GM18498 (cell line): ENCODE measurements at regions not wholly inside any gene's neighbourhood (a gene's known extent, or its start where the extent isn't known, plus 50 kb on each side); places are given as distances from the start of the nearest gene placed in this dataset.
"Not testable (repeated sequence)": the region's sequence is repeated elsewhere in the genome, so short reads cannot be mapped to it uniquely, and the experiment has no call there.

Source experiments
- ATAC-seq: cut with Tn5 transposase; IDR thresholded peaks from one replicate; pipeline ENCODE4 v1.9.1; 2021; ENCODE audit warnings: mild to moderate bottlenecking, moderate library complexity; ENCODE audit not compliant: unreplicated experiment

DNA sequence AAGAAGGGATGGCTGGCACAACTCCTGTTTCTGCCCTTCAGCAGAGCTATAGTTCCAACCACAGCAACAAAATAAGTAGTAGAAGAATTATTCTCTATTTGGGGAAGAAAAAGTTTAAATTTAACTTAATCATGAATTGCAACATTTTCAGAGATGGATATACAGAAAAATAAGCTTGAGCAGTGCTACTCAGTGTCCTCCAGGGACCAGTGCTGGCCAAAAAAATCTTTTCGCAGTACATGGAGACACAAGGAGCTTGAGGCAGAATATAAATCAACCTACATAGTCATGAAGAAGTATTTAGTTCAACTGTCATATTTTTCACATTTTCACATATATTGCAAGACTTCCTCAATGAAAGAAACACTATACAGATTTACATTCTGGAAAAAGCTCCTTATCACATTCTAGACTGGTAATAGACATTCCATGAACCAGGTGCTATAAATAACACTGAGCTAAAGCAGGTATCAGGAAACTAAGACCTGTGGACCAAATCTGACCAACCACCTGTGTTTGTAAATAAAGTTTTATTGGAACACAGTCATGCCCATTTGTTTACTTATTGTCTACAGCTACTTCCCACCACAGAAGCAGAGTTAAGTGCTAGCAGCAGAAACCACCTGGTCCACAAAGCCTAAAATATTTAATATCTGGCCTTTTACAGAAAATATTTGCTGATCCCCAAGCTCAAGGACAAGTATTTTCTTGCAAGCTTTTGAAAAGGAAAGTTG lies 101.9 kb downstream of the RGS21 start:
- no peak for ATAC-seq

GRCh38 chr1:192430644-192431043 lies 113.9 kb downstream of the RGS21 start:
- no peak for ATAC-seq

GRCh38 chr1:192435704-192436103 lies 118.9 kb downstream of the RGS21 start:
- ATAC-seq = no peak

- no peak for ATAC-seq
These were observed 119.8 kb downstream of the RGS21 start for GRCh38 chr1:192436441-192437078.

DNA sequence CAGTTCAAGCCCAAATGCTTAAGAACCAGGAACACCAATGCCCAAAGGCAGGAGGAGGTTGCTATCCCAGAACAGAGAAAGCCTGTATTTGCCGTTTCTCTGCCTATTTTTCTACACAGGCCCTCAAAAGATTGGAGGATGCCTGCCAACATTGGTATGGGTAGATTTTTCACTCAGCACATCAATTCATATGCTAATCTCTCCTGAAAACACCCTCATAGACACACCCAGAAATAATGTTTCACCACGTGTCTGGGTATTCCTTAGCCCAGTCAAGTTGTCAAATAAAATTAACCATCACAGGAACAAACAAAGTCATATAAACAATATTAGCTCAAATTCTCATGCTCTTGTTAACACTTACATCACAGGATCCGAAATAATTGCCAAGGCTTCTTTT lies 121.9 kb downstream of the RGS21 start:
- no peak for ATAC-seq

DNA sequence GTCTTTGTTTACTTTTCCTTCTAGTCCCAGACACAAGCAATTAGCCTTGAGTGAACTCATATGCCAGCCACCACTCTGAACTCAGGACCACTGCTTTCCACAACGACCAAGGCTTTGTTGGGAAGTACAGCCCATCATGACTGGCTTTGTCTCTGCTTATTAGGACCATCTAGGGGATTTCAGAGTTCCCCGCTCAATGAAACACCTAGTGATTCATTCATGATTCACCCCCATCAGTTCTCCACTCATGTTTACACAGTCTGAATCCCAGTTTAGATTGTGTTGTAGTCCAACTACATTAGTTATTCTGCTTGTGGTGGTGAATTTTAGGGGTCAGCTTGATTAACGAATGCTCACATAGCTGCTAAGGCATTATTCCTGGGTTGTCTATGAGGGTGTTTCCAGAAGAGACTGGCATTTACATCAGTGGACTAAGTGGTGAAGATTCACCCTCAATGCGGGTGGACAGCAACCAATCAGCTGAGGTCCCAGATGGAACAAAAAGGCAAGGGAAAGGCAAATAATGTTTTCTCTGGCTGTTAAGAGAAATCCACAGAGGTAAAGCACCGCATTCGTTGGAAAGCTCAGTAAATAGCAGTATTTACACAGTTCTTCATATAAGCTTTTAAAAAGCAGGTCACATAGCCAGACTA lies 122.7 kb downstream of the RGS21 start:
- ATAC-seq = no peak

DNA sequence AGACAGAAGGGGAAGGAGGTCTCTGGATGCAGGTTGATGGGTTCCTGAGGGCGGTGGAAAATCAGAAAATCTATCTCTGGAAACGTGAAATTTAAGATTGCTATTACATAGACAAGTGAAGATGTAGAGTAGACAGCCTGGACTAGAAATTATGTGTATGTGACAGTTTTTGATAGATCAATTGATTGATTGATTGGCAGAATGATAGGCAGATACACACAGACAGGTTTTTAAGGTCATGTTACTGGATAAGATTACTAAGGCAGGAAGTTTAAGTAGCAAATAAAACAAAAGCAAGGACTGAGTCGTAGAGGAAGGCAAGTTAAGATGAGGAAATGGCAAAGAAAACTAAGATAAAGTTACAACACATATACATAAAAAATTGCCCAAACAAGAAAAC lies 124.7 kb downstream of the RGS21 start:
- ATAC-seq = no peak

DNA sequence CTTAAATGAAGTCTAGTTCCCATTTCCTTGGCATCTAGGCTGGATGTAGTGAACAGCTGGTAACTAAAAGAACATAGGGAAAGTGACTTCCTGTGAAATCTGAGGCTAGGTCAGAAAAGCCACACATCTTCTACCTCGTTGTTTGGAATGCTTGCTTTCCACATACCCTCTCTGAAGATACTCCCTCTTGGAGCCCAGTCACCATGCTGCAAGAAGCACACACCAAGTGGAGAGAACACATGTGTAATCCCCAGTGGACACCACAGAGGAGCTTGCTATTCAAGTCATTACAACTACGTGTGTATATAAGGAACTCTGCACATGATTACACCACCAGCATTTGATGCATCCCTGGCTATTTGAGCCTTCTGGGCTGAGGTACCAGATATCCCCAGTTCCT lies 125.9 kb downstream of the RGS21 start:
- ATAC-seq = no peak

- no peak for ATAC-seq
These were observed 126.8 kb downstream of the RGS21 start for GRCh38 chr1:192443616-192444015.

GRCh38 chr1:192445241-192445640 lies 128.4 kb downstream of the RGS21 start:
- ATAC-seq = no peak

- ATAC-seq = peak; percentile 66
These were observed 129.2 kb downstream of the RGS21 start for GRCh38 chr1:192445839-192446489.

DNA sequence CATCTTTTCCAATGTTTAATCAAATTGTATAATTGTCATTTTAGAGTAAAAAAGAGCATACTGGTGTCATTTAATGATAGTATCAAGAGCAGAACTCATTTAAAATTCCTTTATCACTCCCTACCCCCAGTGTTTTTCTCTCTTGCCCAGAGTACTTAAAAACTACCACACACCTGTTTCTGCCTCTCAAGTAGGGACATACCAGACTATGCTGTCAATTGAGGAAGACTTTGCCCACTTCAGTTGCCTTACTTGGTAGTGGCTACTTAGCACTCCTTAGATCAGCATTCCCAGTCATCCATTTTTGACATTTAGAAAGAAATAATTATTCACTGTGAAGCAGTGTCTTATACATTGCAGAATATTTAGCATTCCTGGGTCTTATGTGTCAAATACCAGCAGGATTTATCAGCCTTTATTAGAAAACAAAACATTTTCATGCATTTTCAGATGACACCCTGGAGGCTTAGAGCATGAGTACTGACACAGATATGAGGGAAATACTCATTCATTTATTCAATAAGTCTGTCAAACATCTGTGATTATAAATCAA lies 127.5 kb upstream of the RGS1 start:
- no peak for ATAC-seq

DNA sequence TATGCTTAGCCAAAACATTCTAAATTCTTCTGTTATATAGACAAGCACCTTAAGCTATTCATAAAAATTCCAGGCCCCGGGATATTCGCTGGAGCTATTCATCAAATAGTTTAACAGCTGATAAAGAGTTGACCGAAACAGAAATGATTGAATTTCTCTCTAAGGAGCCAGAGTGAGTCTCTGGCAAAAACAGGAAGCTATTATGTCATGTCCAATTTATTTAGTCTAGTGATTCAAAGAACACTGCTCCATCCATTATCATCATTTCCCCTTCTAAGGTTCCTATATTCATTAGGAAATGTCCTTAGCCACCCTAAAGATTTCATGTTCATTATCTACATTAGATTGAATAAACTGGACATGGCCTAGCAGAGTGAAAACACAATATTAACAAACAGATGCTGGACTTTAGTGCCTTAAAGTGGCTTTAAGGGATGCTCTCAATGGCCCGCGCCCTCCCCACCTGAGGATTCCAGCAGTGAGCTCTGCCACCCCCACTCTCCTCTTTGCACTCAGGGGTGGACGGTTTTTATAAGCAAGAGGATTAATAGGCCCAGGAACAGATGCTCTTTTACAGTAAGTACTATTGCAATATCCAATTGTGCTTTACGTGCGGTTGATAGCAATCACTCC lies 122.1 kb upstream of the RGS1 start:
- ATAC-seq = no peak

DNA sequence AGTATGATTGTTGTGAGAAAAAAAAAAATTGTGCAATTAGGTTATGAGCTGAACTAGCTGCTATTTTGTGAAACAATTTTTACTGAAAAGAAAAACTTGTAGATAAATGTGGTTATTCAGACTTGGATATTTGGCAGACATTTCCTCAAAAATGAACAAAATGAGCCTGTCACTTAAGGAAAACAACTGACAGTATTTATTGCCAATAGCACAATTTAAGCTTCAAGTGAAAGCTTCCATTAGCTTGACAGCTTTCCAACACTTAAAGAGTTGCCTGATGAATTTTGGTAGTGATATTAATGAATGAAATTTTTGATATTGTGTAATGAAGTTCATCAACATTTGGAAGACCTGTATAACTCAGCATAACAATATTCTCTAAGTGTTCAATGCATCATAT lies 116.1 kb upstream of the RGS1 start:
- ATAC-seq = no peak

DNA sequence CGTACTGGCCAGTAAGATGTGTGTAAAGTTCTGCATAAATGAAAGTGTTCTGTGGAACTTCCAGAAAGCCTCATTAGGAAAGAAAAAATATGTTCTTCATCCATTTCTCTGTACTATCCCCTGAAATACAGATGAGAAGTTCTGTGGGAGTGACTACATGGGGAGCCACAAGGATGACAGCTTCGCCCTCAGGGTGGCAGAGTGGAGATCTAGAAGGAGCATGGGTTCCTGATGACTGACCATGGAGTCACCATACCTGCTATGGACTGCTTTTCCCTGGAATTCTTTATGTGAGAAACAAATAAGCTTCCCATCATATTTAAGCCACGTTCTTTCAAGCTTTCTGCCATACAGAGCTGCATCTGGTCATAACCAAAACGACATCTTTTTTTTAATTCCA lies 113.9 kb upstream of the RGS1 start:
- no peak for ATAC-seq

- no peak for ATAC-seq
These were observed 113.0 kb upstream of the RGS1 start for GRCh38 chr1:192462616-192463015.

GRCh38 chr1:192463661-192464060 lies 111.9 kb upstream of the RGS1 start:
- no peak for ATAC-seq

DNA sequence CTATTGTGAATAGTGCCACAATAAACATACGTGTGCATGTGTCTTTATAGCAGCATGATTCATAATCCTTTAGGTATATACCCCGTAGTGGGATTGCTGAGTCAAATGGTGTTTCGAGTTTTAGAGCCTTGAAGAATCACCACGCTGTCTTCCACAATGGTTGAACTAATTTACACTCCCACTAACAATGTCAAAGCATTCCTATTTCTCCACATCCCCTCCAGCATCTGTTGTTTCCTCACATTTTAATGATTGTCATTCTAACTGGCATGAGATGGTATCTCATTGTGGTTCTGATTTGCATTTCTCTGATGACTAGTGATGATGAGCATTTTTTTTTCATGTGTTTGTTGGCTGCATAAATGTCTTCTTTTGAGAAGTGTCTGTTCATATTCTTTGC lies 110.4 kb upstream of the RGS1 start:
- not testable (repeated sequence) for ATAC-seq

DNA sequence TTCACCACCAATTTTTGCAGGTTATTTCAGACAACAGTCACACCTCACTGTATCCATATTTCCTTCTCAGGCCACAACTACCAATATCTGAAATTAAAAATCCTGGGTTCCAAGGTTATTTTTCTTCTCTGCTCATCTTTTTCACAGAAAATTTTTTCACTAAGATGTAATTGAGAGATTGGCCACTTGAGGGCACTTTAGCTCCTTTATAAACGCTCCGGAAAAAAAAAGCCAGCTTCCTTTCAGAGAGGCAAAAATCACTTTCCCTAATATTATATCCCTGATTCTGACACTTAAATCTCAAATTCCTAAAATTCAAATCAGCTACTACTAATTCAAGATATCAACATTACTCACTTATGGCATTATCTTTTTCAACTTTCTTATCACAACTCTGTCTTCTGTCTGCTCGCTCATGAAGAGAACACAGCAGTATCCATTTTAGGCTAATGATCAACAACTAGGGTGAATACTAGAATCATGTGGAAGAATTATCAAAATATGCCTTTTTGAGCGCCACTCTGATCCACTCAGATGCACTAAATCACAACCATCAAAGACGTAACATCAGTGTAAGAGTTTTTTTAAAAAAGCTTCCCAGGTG lies 101.4 kb upstream of the RGS1 start:
- ATAC-seq = no peak

- ATAC-seq = no peak
These were observed 100.2 kb upstream of the RGS1 start for GRCh38 chr1:192475329-192475728.

DNA sequence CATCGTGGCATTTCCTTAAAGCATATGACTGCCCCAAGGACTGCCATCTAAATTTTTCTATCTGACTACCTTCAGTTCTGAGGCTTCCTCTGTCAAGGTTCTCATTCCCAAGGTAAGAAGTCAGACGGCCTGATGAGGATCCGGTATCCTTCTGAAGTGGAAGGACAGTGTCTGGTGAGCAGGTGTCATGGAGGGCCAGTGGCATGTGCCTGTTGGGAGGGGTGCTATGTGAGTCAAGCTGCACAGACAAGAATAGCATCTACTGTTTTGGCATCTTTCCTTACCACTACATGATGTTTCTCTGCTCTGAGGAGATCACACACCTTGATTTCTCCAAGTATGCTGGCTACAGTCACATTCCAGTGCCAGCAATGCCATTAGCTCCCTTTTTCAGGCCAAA lies 99.6 kb upstream of the RGS1 start:
- no peak for ATAC-seq
